Heart left ventricle (tissue), 13 donors: ENCODE measurements at regions not wholly inside any gene's neighbourhood (a gene's known extent, or its start where the extent isn't known, plus 50 kb on each side); places are given as distances from the start of the nearest gene placed in this dataset.

ENCODE experiments used
- POLR2A ChIP-seq, 2 donors: fragments of 450-650 bp; IDR thresholded peaks; one replicate each; pipeline ENCODE4 v1.6.1; 2017; ENCODE audit warnings: antibody characterized with exemption in 2 of 2, mild to moderate bottlenecking in 2 of 2, moderate library complexity in 2 of 2
- TF ChIP-seq, protein P1 (sequence below), 12 donors: fragments of 200-600 bp; sonication (generic) in 4 of 12; IDR thresholded peaks; one replicate each; pipeline versions ENCODE4 v1.5.0 to v1.8.0; 2018 to 2022; ENCODE audit warnings: antibody characterized with exemption in 12 of 12, mild to moderate bottlenecking in 5 of 12
- donor health status: ischemic (EF 13 %, LVEDD 7.1; RV severe dilation, severe dysfunction).
- donor health status: DM: no; HTN: yes; CAD: no.
- donor health status: DM: no; HTN: no; CAD: no.
- donor health status: ischemic (EF 25% LVEDD 6.9; RV normal size, moderate dysfunction).
- donor health status: ischemic (EF 25% LVEDD 5.7; RV mildly dilated, moderate dysfunction).
- donor health status: ischemic (EF 35%, LVEDD 5.7; RV mildly dilated, moderate dysfunction).
- donor health status: nonischemic (EF 11% LVEDD 7.7; RV severe dilation, severe dysfunction).
- donor health status: DM: yes; HTN: yes; CAD: no.
- donor health status: PGD.
- donor health status: ischemic (EF 29% LVEDD 5.4; RV normal size, mild dysfunction).
- donor health status: nonischemic (EF 23%, LVEDD 6.1; RV moderate dilation, normal function).

DNA sequence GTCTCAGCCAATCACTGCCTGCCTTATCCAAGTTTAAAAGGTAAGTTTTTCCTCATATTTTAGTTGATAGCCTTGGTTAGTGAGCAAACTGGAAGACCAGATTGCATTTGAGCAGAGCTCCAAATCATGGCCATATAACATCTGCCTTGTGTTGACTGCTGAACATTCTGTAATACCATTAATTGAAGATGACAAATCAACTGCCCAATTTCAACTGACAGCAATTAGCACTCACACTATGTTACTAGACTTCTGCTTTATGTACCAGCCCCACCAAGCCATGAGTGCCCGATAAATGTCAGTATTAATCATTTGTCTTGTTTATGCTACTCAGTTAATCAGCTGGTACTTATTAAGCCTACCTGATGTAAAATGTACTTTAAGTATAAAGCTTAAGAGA lies 83.1 kb downstream of the CGGBP1 start:
- TF ChIP-seq, protein P1, sequence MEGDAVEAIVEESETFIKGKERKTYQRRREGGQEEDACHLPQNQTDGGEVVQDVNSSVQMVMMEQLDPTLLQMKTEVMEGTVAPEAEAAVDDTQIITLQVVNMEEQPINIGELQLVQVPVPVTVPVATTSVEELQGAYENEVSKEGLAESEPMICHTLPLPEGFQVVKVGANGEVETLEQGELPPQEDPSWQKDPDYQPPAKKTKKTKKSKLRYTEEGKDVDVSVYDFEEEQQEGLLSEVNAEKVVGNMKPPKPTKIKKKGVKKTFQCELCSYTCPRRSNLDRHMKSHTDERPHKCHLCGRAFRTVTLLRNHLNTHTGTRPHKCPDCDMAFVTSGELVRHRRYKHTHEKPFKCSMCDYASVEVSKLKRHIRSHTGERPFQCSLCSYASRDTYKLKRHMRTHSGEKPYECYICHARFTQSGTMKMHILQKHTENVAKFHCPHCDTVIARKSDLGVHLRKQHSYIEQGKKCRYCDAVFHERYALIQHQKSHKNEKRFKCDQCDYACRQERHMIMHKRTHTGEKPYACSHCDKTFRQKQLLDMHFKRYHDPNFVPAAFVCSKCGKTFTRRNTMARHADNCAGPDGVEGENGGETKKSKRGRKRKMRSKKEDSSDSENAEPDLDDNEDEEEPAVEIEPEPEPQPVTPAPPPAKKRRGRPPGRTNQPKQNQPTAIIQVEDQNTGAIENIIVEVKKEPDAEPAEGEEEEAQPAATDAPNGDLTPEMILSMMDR (IDR thresholded peaks at IDR 0.05): no peak
- TF ChIP-seq POLR2A (IDR thresholded peaks at IDR 0.05): no peak
